ENCODE measurements at regions not wholly inside any gene's neighbourhood (a gene's known extent, or its start where the extent isn't known, plus 50 kb on each side); places are given as distances from the start of the nearest gene placed in this dataset.
"Not testable (repeated sequence)": the region's sequence is repeated elsewhere in the genome, so short reads cannot be mapped to it uniquely, and the experiment has no call there.

- intact Hi-C loops (cut with micrococcal nuclease) = no loop called here
- no peak for DNase-seq
- no peak for ATAC-seq
These were observed 395.4 kb downstream of the ZNF804A start for GRCh38 chr2:184993746-184994145.

GRCh38 chr2:185006481-185006880, 408.2 kb downstream of the ZNF804A start:
- intact Hi-C loops (cut with micrococcal nuclease) = no loop called here
- ATAC-seq (no peak), DNase-seq (no peak)

- no peak for ATAC-seq
- DNase-seq = no peak
- intact Hi-C loops (cut with micrococcal nuclease) = no loop called here
These were observed 414.3 kb downstream of the ZNF804A start for GRCh38 chr2:185012643-185013042.

- intact Hi-C loops (cut with micrococcal nuclease) = no loop called here
- ATAC-seq (no peak), DNase-seq (no peak)
These were observed 415.7 kb downstream of the ZNF804A start for GRCh38 chr2:185014076-185014475.

GRCh38 chr2:185025891-185026290, 427.6 kb downstream of the ZNF804A start:
- DNase-seq; ATAC-seq; intact Hi-C loops (cut with micrococcal nuclease): not testable (repeated sequence)

GRCh38 chr2:185035906-185036305, 437.6 kb downstream of the ZNF804A start:
- no peak for ATAC-seq
- no peak for DNase-seq
- intact Hi-C loops (cut with micrococcal nuclease) = no loop called here

- ATAC-seq (no peak), DNase-seq (no peak)
- intact Hi-C loops (cut with micrococcal nuclease) = no loop called here
These were observed 446.1 kb downstream of the ZNF804A start for GRCh38 chr2:185044323-185044874.

GRCh38 chr2:185050804-185051203, 452.5 kb downstream of the ZNF804A start:
- no peak for ATAC-seq
- no peak for DNase-seq
- intact Hi-C loops (cut with micrococcal nuclease) = no loop called here

GRCh38 chr2:185063761-185064160, 465.4 kb downstream of the ZNF804A start:
- intact Hi-C loops (cut with micrococcal nuclease) = no loop called here
- DNase-seq (no peak), ATAC-seq (no peak)

GRCh38 chr2:185066128-185066527, 467.8 kb downstream of the ZNF804A start:
- DNase-seq = no peak
- intact Hi-C loops (cut with micrococcal nuclease) = no loop called here
- ATAC-seq = no peak

- DNase-seq (no peak), ATAC-seq (no peak)
- intact Hi-C loops (cut with micrococcal nuclease) = no loop called here
These were observed 470.8 kb downstream of the ZNF804A start for GRCh38 chr2:185069107-185069506.

- intact Hi-C loops (cut with micrococcal nuclease) = no loop called here
- DNase-seq (no peak), ATAC-seq (no peak)
These were observed 475.8 kb downstream of the ZNF804A start for GRCh38 chr2:185074156-185074555.

GRCh38 chr2:185082749-185083148, 484.4 kb downstream of the ZNF804A start:
- ATAC-seq (no peak), DNase-seq (no peak)
- intact Hi-C loops (cut with micrococcal nuclease) = no loop called here

GRCh38 chr2:185108588-185108987, 510.3 kb downstream of the ZNF804A start:
- ATAC-seq (no peak), DNase-seq (no peak)
- intact Hi-C loops (cut with micrococcal nuclease) = no loop called here

- intact Hi-C loops (cut with micrococcal nuclease) = no loop called here
- DNase-seq (no peak), ATAC-seq (no peak)
These were observed 529.1 kb downstream of the ZNF804A start for GRCh38 chr2:185127412-185127811.

- DNase-seq (no peak), ATAC-seq (no peak)
- intact Hi-C loops (cut with micrococcal nuclease) = no loop called here
These were observed 530.0 kb downstream of the ZNF804A start for GRCh38 chr2:185128346-185128745.

GRCh38 chr2:185128996-185129395, 530.7 kb downstream of the ZNF804A start:
- no peak for ATAC-seq
- intact Hi-C loops (cut with micrococcal nuclease) = no loop called here
- DNase-seq = no peak

- intact Hi-C loops (cut with micrococcal nuclease) = no loop called here
- ATAC-seq (no peak), DNase-seq (no peak)
These were observed 532.4 kb downstream of the ZNF804A start for GRCh38 chr2:185130685-185131084.

GRCh38 chr2:185132501-185133041, 534.2 kb downstream of the ZNF804A start:
- ATAC-seq (no peak), DNase-seq (no peak)
- intact Hi-C loops (cut with micrococcal nuclease) = no loop called here

GRCh38 chr2:185137700-185138099, 539.4 kb downstream of the ZNF804A start:
- DNase-seq = no peak
- no peak for ATAC-seq

GRCh38 chr2:185142677-185143076, 544.3 kb downstream of the ZNF804A start:
- ATAC-seq (no peak), DNase-seq (no peak)
- intact Hi-C loops (cut with micrococcal nuclease) = no loop called here

More at GRCh38 chr2:185137700-185138099, 539.4 kb downstream of the ZNF804A start:
- intact Hi-C loops (cut with micrococcal nuclease) = no loop called here

All from left ventricle myocardium superior (tissue), 1 donor.